Lung (tissue), 11 donors: ENCODE measurements at regions not wholly inside any gene's neighbourhood (a gene's known extent, or its start where the extent isn't known, plus 50 kb on each side); places are given as distances from the start of the nearest gene placed in this dataset.

Source experiments
- ATAC-seq: fragments of 200-7000 bp; cut with Tn5 transposase; one replicate; pipeline ENCODE4 v1.9.1; 2020; ENCODE audit warnings: moderate number of reproducible peaks; ENCODE audit not compliant: insufficient read depth, low FRiP score
- DNase-seq, 3 donors: peaks; one replicate each; pipeline ENCODE4 v3.0.0-alpha.2; 2013 to 2017
- H3K27ac ChIP-seq, 2 donors: one replicate each; pipeline ENCODE4 v1.5.1; 2013; ENCODE audit warnings: mild to moderate bottlenecking in 2 of 2, moderate library complexity in 2 of 2, control low read depth in 1 of 2, inconsistent platforms in 1 of 2, low read depth in 1 of 2, low read length in 1 of 2
- H3K27me3 ChIP-seq, 3 donors: one replicate each; pipeline ENCODE4 v1.5.1; 2013; ENCODE audit warnings: low read length in 2 of 3; ENCODE audit not compliant: control insufficient read depth in 3 of 3, insufficient read depth in 3 of 3
- H3K36me3 ChIP-seq, 4 donors: one replicate each; pipeline ENCODE4 v1.5.1; 2013; ENCODE audit warnings: low read length in 4 of 4, mild to moderate bottlenecking in 1 of 4, moderate library complexity in 1 of 4; ENCODE audit not compliant: control insufficient read depth in 4 of 4, insufficient read depth in 4 of 4
- H3K4me1 ChIP-seq, 5 donors: one replicate each; pipeline ENCODE4 v1.5.1; 2013; ENCODE audit warnings: low read length in 5 of 5, mild to moderate bottlenecking in 2 of 5, moderate library complexity in 1 of 5; ENCODE audit not compliant: control insufficient read depth in 5 of 5, insufficient read depth in 5 of 5
- H3K4me3 ChIP-seq: one replicate; pipeline ENCODE4 v1.5.1; 2013; ENCODE audit warnings: mild to moderate bottlenecking, control low read depth, moderate library complexity
- H3K9ac ChIP-seq, 2 donors: one replicate each; pipeline ENCODE4 v1.5.1; 2013; ENCODE audit warnings: low read length in 2 of 2, control low read depth in 1 of 2; ENCODE audit not compliant: insufficient read depth in 1 of 2
- H3K9me3 ChIP-seq, 4 donors: one replicate each; pipeline ENCODE4 v1.5.1; 2013; ENCODE audit warnings: low read length in 3 of 4, mild to moderate bottlenecking in 1 of 4, moderate library complexity in 1 of 4; ENCODE audit not compliant: control insufficient read depth in 4 of 4, insufficient read depth in 3 of 4
- WGBS, 2 donors: extraction: QIAGEN DNeasy Blood & Tissue Kit; methylation state at CpG; one replicate each; pipeline ENCODE4 v1.1.7; 2013; 5-methylcytosine and 5-hydroxymethylcytosine counted together
- TF ChIP-seq, protein P1 (sequence below): IDR thresholded peaks from 2 replicates; pipeline ENCODE4 v1.5.1; 2012; ENCODE audit warnings: mild to moderate bottlenecking; ENCODE audit errors: control extremely low read depth, extremely low read depth
- donor health status: control.
- donor health status: control.
- donor health status: Bipolar disorder and iron deficiency.
- donor health status: healthy.
- donor health status: DM: yes; HTN: yes; CAD: no.

DNA sequence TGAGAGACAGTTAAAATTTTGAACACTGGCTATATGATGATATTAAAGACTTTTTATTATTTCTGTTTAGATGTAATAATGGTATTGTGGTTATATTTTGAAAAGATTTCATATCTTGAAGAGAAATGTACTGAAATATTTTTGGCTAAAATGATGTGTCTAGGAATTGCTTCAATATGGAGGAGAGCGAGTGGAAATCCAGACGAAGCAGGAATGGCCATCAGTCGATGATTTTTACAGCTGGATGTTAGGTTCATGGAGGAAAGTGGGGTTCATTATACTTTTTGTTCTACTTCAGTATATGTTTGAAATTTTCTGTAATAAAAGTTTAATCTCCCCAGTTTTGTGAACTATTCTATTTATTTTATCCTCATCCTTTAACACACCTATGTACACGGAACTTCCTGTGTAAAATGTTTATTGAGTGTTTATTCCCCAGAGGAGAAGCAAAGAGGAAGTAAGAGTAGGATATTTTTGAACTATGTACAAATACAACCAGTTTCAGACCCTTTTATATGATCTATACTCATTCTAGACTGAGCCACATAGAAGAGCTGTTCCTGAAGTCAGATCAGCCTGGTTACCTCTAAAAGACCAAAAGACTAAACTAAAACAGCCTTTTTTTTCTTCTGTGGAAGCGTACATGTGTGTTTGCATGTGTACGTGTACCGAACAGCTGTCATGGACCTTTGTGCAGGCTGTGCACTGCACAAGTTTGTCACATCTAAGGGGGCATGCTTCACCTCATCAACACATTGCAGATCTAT, 211.0 kb upstream of the NUDT4 start:
- Histone ChIP-seq H3K27ac (no peak overlapping the region), H3K36me3 (no peaks in the 10 kb centered on the region), H3K9me3 (no peaks in the 10 kb centered on the region), H3K4me1 (peaks cover 0 to 22% (median 2%) of the 10 kb centered on the region in 5 donors), H3K27me3 (no peaks in the 10 kb centered on the region), H3K9ac (no peak overlapping the region), H3K4me3 (no peak overlapping the region)
- no peak for ATAC-seq
- DNase-seq = peak in 1 of 3 donors; percentile 64
- 85 to 90% methylated on average over 7 of the region's 7 CpGs for WGBS, 2 donors
- TF ChIP-seq, protein P1, sequence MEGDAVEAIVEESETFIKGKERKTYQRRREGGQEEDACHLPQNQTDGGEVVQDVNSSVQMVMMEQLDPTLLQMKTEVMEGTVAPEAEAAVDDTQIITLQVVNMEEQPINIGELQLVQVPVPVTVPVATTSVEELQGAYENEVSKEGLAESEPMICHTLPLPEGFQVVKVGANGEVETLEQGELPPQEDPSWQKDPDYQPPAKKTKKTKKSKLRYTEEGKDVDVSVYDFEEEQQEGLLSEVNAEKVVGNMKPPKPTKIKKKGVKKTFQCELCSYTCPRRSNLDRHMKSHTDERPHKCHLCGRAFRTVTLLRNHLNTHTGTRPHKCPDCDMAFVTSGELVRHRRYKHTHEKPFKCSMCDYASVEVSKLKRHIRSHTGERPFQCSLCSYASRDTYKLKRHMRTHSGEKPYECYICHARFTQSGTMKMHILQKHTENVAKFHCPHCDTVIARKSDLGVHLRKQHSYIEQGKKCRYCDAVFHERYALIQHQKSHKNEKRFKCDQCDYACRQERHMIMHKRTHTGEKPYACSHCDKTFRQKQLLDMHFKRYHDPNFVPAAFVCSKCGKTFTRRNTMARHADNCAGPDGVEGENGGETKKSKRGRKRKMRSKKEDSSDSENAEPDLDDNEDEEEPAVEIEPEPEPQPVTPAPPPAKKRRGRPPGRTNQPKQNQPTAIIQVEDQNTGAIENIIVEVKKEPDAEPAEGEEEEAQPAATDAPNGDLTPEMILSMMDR = no peak

DNA sequence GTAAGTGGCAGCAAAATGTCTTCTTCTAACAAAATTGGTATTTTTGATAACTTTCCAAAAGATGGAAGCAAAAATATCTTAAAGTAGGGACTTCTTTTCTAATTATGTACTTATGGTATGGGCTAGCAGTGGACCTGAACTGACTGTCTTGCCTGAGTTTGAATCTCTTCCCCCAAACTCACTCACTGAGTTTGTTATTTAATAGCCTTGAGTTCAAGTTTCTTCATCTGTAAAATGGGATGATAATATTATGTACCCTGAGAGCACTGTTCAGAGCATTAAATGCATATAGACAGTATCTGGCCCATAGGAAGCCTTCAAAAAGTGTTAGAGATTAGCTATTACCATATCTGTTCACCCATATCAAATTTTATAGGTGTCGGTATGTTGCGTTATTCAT, 210.4 kb upstream of the NUDT4 start:
- Histone ChIP-seq H3K4me3 (no peak overlapping the region), H3K27ac (no peak overlapping the region), H3K27me3 (no peaks in the 10 kb centered on the region), H3K9ac (peak overlapping the region in 1 of 2 donors; percentile 82), H3K36me3 (no peaks in the 10 kb centered on the region), H3K4me1 (peaks cover 0 to 22% (median 2%) of the 10 kb centered on the region in 5 donors), H3K9me3 (no peaks in the 10 kb centered on the region)
- DNase-seq (no peak), ATAC-seq (no peak)
- TF ChIP-seq, protein P1 = no peak
- WGBS, 2 donors = 81 to 92% methylated on average over 2 of the region's 2 CpGs

DNA sequence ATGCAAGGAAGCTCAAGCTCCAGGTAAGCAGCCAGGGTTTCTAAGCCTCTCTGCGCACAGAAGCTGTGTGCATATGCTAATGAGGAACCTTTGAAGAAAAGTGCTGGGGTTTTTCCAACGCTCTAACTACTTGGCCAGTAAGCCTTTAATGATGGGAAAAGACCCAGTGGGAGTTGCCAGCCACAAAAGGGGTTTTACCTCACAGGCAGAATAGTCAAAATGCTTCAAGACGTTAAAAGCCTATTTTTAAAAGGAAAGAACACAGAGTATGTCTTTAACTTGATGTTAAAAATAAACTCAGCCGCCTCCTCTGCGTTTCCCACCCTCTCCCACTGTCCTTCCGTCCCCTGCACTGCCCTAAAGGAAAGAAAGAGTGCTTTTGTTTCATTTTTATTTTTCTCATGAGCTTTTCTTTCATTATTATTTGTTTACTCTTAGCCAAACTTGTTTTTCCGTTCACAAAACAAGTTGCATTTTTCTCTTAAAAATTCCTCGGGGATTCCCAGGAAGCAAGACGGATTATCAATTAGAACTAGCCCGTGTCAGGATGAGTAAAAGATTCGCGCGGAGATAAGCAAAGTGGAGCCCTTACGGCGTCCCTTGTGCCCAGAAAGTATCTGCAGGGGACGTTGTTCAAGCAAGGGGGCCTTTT, 209.8 kb upstream of the NUDT4 start:
- Histone ChIP-seq H3K9ac (peak overlapping the region in 1 of 2 donors; percentile 82), H3K9me3 (no peaks in the 10 kb centered on the region), H3K36me3 (no peaks in the 10 kb centered on the region), H3K4me1 (peaks cover 0 to 22% (median 2%) of the 10 kb centered on the region in 5 donors), H3K27ac (no peak overlapping the region), H3K27me3 (no peaks in the 10 kb centered on the region), H3K4me3 (no peak overlapping the region)
- DNase-seq (peak; percentile 24 to 66 (median 54)), ATAC-seq (no peak)
- WGBS, 2 donors = 28 to 52% methylated on average over 16 of the region's 16 CpGs
- TF ChIP-seq, protein P1 = no peak
